Hematopoietic multipotent progenitor cell (in vitro differentiated cells): ENCODE measurements at regions not wholly inside any gene's neighbourhood (a gene's known extent, or its start where the extent isn't known, plus 50 kb on each side); places are given as distances from the start of the nearest gene placed in this dataset.

Source experiments
- DNase-seq, 3 donors: peaks; one replicate each; pipeline ENCODE4 v3.0.0-alpha.2; 2011 to 2015; ENCODE audit warnings: low read depth in 2 of 3, low spot score in 2 of 3

DNA sequence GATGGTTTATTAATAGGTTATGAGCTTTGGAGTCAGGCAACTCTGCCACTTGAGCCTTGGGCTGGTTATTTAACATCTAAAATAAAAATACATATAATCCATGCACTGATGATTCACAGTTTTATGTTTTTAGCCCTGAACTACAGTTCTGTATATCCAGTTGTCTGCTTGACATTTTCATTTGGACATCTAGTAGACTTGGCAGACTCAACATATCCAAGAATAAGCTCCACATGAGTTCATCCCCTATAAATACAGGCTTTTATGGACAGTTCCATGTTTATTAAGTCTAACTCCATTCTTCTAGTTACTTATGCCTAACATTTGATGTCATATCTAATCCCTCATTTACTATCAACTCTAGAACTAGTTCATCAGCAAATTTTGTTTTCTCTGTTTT lies 174.2 kb downstream of the KIF2B start:
- DNase-seq, result no peak

DNA sequence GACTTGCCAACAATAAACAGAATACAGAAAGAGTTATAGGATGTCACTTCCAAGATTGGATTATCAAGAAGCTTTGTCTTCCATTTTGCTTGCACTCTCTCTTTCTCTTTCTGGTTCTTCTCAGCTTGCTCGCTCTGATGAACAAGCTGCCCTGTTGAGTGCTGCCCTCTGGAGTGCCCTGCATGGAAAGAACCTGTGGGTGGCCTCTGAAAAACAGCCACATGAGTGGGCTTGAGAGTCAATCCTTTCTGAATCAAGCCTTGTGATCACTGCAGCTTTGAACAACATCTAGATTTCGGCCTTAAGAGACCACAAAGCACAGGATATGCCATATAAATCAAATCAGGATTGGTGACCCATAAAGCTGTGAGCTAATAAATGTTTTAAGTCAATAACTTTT lies 185.1 kb downstream of the KIF2B start:
- no peak for DNase-seq

DNA sequence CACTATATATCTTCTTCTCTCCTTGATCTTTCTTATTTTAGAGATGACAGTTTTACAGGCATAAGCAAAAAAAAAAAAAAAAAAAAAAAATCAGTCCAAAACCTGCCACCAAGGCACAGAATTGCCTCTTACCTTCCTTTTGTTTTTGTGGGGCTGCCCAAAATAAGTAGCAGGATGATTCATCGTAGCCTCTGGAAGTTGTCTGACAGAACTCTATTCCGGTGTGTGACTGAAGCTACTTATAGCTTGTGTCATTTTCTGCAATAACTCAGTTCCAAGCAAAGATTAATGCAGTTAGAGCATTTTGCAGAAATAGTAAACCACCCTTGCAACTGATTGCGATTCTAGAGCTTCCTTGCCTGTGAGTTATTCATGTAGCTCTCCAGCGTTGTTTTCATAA lies 186.8 kb downstream of the KIF2B start:
- no peak for DNase-seq

DNA sequence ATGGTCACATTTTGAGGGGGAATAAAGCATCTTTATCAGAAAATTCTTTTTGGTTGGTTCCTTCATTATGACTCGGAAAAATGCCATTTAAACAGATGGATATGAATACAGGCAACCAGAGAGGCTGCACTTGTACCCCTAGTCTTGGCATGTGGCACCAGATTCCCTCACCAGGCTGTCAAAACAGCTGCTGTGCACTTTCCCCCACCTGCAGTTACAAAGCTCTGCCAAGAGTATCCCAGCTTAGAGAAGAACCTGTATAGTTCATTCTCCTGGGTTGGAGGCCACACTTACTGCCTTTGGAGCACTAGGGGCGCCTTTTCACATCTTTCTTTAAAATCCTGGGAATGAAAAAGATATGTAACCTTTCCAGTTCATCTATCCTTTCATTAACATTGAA lies 190.3 kb downstream of the KIF2B start:
- DNase-seq, result no peak

DNA sequence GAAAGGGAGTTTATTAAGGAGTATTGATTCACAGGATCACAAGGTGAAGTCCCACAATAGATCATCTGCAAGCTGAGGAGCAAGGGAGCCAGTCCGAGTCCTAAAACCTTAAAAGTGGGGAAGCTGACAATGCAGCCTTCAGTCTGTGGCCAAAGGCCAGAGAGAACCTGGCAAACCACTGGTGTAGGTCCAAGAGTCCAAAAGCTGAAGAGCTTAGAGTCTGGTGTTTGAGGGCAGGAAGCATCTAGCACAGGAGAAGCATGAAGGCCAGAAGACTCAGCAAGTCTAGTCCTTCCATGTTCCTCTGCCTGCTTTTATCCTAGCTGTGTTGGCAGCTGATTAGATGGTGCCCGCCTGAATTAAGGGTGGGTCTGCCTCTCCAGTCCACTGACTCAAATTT lies 193.0 kb downstream of the KIF2B start:
- no peak for DNase-seq

DNA sequence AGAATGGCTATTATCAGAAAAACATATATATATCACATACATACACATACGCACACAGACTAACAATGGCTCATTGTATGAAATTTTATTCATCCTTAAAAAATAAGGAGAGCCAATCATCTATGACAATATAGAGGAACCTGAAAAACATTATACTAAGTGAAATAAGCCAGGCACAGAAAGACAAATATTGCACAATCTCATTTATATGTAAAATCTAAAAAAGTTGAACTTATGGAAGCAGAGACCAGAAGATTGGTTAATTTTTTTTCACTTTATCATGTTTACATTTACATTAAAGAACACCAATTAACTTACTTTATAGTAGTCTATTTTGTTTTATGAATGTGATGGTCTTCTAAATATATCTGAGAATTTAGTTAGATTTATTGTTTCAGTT lies 198.7 kb downstream of the KIF2B start:
- no peak for DNase-seq

DNA sequence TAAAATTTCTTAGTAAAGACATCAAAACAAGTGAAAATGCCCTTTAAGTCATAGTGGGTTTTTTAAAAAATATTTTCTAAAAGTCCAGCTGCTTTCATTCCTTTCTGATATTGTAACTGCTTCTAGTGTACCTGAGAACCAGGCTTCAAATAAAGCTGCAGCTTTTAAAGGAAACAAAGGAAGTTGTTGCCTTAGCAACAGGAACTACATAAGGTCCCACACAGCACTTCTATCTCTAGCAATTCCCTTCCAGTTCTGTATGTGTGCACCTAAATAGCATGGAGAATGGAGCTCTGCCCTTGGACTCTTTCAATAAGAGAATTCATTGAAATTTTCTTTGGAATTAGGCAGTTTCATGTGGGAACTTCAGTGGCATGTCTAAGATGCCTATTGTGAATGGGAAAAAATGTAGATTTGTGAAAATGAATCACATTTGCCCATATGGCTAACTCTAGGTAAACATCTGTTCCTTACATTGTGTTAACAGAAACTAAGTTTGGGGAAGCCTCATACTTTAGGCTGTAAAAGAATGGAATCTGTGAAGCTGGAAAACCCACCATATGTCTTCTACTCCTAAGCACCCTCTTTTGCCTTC lies 206.4 kb downstream of the KIF2B start:
- no peak for DNase-seq

DNA sequence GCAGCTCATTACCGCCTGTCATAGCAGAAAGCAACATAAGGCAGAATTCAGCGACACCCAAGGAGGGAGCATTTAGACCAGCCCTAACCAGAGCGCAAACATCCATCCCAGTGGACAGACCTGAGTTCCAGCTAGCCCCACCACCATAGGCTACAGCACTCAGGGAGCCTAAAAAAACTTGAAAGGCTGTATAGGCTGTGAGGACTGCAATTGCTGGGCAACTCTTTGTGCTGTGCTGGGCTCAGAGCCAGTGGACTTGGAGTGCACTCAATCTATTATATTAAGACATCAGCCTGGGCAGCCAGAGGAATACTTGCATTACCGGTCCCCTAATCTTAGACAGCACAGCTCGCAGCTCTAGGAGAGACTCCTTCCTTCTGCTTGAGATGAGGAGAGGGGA lies 207.3 kb downstream of the KIF2B start:
- DNase-seq, result no peak

DNA sequence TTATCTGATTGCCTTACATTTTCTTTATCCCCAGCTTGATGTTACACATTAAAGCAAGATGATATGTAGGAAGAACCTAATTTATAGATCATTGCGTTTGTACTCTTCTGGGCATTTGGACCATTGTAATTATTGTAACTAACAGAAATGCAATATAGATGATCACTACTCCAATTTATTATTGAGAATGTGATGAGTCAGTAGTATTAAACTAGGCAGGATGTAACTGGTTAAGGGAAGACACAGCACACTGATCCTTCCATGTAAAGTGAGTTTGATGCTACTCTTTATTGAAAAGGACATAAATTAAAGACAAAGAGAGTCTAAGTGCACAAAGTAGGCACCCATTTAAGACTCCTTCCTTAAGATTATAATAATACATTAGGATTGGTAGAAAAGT lies 223.8 kb downstream of the KIF2B start:
- no peak for DNase-seq

DNA sequence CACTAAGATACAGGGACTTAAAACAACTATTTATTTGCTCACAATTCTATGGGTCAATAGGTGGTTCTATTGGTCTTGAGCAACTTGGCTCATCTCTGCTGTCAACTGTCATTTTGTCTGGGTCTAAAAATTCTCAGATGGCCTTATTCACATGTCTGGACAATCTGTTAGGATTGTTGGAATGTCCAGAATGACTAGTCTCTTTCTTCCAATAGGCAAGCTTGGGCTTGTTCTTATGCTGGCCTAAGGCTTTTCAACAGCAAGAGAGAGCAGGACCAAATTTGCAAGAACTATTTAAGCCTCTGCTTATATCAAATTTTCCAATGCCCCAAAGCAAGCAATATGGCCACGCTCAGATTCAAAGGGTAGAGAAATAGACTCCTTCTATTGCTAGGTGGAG lies 240.9 kb downstream of the KIF2B start:
- DNase-seq, result no peak

DNA sequence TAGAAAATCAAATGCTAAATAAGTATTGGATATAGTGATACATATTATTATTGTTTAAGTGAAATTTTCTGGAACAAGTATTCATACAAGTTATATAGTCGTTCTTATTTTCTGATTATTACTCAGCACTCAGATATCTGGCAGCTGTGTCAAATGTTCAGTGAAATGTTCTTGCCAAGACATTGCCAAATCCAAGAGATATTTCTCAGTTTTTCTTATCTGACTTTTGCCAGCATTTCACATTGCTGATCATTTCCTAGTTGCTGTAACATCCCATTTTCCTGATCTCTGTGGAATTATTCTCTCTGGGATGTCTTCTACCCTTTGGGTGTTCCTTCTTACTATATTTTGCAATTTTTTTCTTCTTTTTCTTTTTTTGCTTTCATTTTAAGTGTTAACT lies 262.3 kb downstream of the KIF2B start:
- no peak for DNase-seq

DNA sequence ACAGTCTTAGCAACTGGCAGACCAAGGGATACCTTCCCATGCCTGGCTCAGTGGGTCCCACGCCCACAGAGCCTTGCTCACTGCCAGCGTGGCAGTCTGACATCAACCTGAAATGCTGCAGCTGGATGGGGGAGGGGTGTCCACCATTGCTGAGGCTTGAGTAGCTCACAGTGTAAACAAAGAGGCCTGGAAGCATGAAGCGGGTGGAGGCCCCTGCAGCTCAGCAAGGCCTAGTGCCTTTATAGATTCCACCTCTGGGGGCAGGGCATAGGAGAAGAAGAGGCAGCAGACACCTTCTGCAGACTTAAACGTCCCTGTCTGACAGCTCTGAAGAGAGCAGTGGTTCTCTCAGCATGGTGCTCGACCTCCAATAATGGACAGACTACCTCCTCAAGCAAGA lies 263.2 kb downstream of the KIF2B start:
- DNase-seq, result no peak

DNA sequence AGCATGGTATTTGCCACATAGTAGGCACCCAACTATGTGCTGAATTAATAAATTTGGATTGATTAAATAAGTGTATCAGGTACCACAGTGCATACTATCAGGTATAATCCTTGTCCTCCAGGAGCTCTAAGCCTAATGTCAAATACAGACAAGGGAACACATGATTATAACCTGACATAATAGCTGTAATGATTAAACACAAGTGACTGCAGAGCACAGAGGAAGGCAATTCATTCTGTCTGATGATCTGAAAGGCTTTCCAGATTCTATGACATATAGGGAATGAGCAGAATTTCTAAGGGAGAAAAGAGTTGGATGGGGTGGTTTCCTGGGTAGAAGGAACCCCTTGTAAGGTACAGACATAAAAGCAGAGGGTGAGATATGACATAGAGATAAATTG lies 273.5 kb downstream of the KIF2B start:
- DNase-seq, result no peak

DNA sequence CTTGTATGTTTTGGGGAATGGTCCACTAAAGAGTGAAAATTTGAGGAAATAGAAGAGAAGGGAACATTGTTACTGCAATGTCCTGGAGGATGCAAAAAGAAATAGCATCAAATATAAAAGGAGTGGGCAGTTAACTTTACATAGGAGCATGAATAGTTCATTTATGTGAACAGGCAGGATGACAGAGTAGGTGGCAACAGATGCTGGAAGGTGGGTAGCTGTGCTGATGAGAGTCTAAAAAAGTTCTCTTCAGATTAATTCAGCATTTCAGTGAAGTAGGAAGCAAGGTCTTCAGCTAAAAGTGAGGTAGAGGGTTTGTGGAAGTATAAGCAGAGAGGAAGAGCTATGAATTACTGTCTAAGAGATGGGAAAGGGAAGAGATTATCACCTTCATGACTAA lies 276.5 kb downstream of the KIF2B start:
- no peak for DNase-seq

DNA sequence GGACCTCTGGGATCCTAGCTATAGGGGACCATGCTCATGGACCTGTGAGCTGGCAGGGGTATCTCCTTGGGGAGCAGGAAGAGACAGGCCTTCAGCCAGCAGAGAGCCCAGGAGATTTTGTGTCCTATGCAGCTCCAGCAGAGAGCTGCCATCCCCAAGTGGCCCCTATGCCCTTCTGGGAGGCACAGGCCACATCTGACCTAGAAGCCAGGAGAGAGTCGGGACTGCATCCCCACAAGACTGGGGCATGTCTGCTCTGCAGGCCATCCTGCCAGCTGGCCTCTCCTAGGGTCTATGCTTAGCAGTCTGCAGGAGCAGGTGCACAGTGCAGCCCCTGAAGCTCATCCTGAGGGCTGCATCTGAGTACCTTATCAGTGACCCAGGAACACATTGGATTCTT lies 279.5 kb downstream of the KIF2B start:
- no peak for DNase-seq

DNA sequence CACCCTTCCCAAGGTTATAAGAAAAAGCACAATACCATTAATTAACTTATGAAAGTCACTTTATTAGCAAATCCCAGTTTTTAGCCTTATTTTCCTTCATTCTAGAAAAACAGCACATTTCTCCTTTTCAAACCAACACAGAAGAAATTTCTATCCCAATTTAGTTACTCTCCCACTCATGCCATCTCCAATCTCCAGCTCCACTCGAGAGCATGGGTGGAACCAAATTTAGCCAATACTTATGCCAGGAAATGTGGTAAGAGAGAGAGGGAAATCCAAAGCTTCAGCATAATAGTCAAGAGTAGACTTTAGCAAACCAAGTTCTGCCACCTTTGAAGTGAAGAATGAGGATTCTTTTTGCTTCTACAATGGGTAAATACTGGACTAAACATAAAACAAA lies 288.8 kb downstream of the KIF2B start:
- no peak for DNase-seq

DNA sequence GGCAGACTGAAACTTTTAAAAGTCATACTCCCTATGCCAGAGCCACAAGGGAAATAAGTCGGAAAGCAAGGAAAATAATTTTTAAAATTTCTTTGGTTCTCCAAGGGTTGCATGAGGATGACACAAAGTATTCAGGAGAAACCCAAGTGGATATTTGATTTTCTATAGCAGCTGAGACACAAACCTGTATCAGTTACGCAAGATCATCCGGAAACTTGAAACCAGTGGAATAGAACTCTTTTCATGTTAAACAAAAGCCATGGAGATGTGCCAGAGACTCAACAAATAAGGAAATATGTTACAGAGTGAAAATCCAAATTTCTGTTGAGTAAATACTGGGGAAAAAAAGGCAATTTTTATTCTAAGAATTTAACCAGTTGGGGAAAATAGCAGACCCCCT lies 294.7 kb downstream of the KIF2B start:
- DNase-seq, result no peak

DNA sequence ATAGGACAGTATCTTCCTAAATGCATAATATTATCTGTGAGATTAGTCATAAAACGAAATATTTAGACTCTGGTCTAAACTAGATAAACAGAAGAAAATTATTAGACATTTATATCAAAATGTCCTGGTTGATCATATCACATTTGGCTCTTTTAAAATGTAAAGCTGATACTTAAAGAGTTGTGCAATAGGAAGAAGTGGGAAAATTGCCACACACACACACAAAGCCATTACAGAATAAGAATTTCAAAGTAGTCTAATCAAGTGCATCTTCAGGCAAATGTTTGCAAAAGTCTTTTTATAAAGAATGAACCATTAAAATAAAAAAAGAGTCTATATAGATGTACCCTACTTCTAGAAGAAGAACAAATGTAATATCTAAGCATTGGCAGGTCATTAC lies 301.7 kb downstream of the KIF2B start:
- DNase-seq, result no peak

DNA sequence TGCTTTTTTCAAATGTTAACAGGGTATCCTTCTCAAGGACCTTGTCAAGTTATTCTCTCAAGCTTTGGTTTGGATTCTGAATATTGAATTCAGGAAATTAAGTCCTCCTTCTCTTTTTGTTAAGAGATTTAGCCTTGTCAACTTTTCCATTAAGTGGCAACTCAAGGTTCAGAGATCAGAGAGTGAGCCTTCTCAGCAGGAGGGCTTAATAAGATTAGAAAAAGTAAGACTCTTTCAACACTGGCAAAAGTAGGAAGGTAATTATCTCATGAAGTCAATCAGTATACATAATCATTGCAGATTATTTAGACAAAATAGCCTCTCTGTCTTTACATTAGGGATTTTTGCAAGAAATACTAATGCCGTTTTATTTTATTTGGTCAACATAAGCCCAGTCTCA lies 330.7 kb downstream of the KIF2B start:
- no peak for DNase-seq

DNA sequence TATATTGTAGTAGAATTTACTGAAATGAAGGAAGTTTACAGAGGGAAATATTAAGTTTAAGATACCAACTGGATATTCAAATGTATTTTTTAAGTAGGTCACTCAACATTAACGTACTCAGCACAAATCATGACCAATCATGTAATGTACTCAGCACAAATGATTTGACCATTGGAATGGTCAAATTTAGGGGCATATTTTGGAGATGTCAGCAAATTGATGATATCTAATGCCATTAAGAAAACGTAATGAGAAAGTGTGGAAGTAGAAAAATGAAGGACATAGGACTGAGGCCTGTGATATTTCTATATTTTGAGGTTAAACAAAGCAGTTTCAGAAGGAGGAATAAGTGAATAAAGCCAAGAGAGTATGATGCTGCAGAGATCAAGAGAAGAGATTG lies 334.8 kb downstream of the KIF2B start:
- no peak for DNase-seq

DNA sequence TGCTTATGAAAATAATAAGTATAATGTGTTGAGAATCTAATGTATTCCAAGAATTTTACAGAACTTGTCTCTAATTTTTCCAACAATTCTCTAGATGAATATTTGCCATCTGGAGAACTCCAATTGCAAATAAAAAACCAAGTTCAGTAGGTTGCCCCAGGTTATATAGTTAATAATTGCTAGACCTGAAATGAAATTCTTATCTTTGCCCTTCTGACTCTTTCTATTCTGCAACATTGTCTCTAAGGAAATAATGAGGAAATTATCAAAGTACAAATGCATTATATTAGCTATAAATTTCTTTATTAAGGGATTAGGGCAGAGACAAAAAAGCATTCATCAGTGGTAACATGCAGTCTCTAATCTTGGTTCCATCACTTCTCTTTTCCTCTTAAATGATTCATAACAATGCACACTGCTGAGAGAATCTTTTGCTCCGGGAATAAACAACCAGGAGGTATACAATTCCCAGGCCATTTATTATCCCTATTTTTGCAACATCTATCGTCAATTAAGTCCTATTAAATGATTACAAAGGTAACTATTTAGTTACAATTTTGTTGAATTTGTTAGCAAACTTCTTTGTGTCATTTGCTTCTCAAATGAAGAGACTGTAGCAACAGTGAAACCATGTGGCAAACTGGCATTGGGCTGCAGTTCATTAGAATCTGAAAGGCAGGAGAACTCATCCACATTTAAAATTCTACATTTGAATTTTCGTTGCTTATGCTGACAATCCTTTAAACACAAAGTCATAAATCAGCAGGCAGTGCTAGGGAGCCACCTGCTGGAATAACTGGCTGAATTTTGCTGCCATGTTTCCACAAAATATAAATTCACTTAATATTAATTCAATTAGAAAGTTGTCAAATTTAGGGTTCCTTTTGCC lies 349.6 kb downstream of the KIF2B start:
- DNase-seq, result no peak

DNA sequence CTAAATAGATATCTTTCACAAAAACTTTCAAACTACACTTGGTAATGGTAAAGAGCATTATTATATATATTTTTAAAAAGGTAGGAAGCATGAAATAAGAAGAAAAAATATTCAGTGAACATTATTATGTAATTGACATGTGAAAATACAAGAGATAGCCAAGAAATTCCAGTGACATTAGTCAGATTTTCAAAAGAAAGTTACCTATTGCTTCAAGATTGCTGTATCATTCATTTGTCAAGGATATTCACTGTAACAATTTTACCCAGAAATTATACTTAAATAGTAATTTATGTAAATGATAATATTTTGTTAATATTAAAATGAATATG lies 350.2 kb downstream of the KIF2B start:
- no peak for DNase-seq
